Osteocyte (in vitro differentiated cells): ENCODE measurements at regions not wholly inside any gene's neighbourhood (a gene's known extent, or its start where the extent isn't known, plus 50 kb on each side); places are given as distances from the start of the nearest gene placed in this dataset.

Experiments used
- DNase-seq: peaks from one replicate; pipeline ENCODE4 v3.0.0; 2021; ENCODE audit warnings: mixed read lengths; ENCODE audit not compliant: unreplicated experiment; ENCODE audit errors: extremely low spot score
- H3K27ac Mint-ChIP-seq: one replicate; pipeline ENCODE4 v1.8.0; 2021; ENCODE audit warnings: mild to moderate bottlenecking, mixed read lengths; ENCODE audit not compliant: unreplicated experiment
- H3K27me3 Mint-ChIP-seq: one replicate; pipeline ENCODE4 v1.8.0; 2021; ENCODE audit warnings: mixed read lengths; ENCODE audit not compliant: unreplicated experiment
- H3K36me3 Mint-ChIP-seq: one replicate; pipeline ENCODE4 v1.8.0; 2021; ENCODE audit warnings: mixed read lengths; ENCODE audit not compliant: unreplicated experiment
- H3K4me1 Mint-ChIP-seq: one replicate; pipeline ENCODE4 v1.8.0; 2021; ENCODE audit warnings: mixed read lengths; ENCODE audit not compliant: unreplicated experiment
- H3K4me3 Mint-ChIP-seq: one replicate; pipeline ENCODE4 v1.8.0; 2021; ENCODE audit warnings: mild to moderate bottlenecking, moderate library complexity, mixed read lengths; ENCODE audit not compliant: unreplicated experiment
- H3K9me3 Mint-ChIP-seq: one replicate; pipeline ENCODE4 v1.8.0; 2021; ENCODE audit warnings: mixed read lengths; ENCODE audit not compliant: unreplicated experiment
- CTCF ChIP-seq: fragments of 200-600 bp; sonication (generic); IDR thresholded peaks from 2 replicates; pipeline ENCODE4 v1.5.0; 2021; ENCODE audit warnings: antibody characterized with exemption, mild to moderate bottlenecking, moderate library complexity

- no peaks in the 10 kb centered on the region for H3K4me1 Mint-ChIP-seq
- H3K27me3 Mint-ChIP-seq = peaks cover 15% of the 10 kb centered on the region
- H3K9me3 Mint-ChIP-seq = no peaks in the 10 kb centered on the region
- TF ChIP-seq CTCF = no peak
- H3K36me3 Mint-ChIP-seq = no peaks in the 10 kb centered on the region
- no peak for DNase-seq
- H3K4me3 Mint-ChIP-seq = no peak overlapping the region
- no peak overlapping the region for H3K27ac Mint-ChIP-seq
Measured at GRCh38 chr10:59587083-59587755, 122.4 kb downstream of the SLC16A9 start.

DNA sequence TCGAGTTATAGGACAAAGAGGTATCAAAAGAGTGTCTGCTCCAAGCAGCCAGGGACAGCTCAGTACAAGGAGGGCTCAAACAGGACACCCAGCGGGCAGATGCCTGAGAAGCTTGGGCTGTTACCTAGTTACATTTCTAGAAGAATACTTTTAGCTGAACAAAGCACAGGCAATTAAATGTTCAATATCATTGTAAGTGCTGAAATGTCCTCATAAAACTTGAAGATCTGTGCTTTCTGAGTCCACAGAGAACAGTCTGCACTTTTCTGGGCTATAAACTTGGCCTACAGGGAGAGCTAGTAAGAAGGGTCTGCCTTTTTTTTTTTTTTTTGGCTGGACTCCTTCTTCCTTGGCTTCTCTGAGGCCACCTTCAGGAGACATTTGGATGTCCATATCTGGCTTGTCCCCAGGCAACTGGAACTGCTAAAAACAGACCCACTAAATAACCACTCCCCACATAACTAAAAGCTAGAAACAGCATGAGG lies 123.2 kb downstream of the SLC16A9 start:
- no peaks in the 10 kb centered on the region for H3K36me3 Mint-ChIP-seq
- no peak overlapping the region for H3K27ac Mint-ChIP-seq

DNA sequence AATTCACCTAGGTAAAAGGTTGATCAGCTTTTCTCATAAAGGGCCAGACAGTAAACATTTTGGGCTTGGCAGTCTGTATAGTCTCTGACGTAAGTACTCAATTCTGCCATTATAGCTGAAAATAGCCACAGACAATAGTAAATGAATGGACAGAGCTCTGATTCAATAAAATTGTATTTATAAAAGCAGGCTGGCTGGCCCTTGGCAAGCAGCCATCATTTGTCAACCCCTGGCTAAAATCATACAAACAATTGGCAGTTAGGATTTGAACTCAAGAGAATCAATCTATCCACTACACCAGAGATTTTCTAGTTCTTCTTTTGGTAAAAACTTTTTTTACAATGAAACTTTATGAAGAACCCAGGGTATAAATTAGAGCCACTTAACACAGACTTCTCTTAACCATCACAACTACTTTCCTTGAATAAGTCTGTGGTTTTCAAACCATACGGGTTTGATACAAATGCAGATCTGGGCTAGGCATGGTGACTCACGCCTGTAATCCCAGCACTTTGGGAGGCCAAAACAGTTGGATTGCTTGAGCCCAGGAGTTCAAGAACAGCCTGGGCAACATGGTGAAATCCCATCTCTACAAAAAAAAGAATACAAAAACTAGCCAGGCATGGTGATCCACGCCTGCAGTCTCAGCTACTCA lies 124.5 kb downstream of the SLC16A9 start:
- no peak for DNase-seq
- Mint-ChIP-seq H3K4me1 (no peaks in the 10 kb centered on the region), H3K4me3 (no peak overlapping the region), H3K9me3 (no peaks in the 10 kb centered on the region), H3K36me3 (no peaks in the 10 kb centered on the region), H3K27ac (no peak overlapping the region), H3K27me3 (peaks cover 17% of the 10 kb centered on the region)
- TF ChIP-seq CTCF = no peak

More for the DNA sequence above, 123.2 kb downstream of the SLC16A9 start:
- Mint-ChIP-seq H3K4me1 (no peaks in the 10 kb centered on the region), H3K27me3 (peaks cover 15% of the 10 kb centered on the region), H3K4me3 (no peak overlapping the region), H3K9me3 (no peaks in the 10 kb centered on the region)
- no peak for TF ChIP-seq CTCF
- no peak for DNase-seq

DNA sequence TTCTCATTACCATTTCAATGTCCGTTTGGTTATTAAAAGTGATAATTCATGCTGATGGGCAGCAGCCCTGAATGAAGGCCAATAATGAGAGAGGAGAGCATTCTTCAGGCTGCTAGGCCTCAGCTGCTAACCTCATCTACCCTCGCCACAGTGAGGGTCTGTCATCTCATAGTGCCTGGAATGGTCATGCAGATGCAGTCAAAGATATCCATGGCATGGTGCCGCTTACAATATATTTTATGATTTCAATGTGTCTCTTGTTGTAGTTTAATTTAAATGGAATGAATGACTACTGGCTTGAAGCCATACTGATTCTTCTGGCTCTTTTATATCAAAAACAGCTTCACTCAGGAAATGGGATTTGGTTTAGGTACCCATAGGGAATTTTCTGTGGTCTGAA lies 126.9 kb downstream of the SLC16A9 start:
- DNase-seq = no peak
- H3K4me1 Mint-ChIP-seq = no peaks in the 10 kb centered on the region
- TF ChIP-seq CTCF = no peak
- no peaks in the 10 kb centered on the region for H3K9me3 Mint-ChIP-seq
- no peak overlapping the region for H3K27ac Mint-ChIP-seq
- no peak overlapping the region for H3K4me3 Mint-ChIP-seq
- H3K27me3 Mint-ChIP-seq = peaks cover 18% of the 10 kb centered on the region
- no peaks in the 10 kb centered on the region for H3K36me3 Mint-ChIP-seq

GRCh38 chr10:59582058-59582457 lies 127.6 kb downstream of the SLC16A9 start:
- no peaks in the 10 kb centered on the region for H3K9me3 Mint-ChIP-seq
- TF ChIP-seq CTCF = no peak
- H3K27ac Mint-ChIP-seq = no peak overlapping the region
- DNase-seq = no peak
- H3K27me3 Mint-ChIP-seq = peaks cover 13% of the 10 kb centered on the region
- no peaks in the 10 kb centered on the region for H3K36me3 Mint-ChIP-seq
- H3K4me3 Mint-ChIP-seq = no peak overlapping the region
- H3K4me1 Mint-ChIP-seq = no peaks in the 10 kb centered on the region
